ENCODE measurements at regions not wholly inside any gene's neighbourhood (a gene's known extent, or its start where the extent isn't known, plus 50 kb on each side); places are given as distances from the start of the nearest gene placed in this dataset.
"Not testable (repeated sequence)": the region's sequence is repeated elsewhere in the genome, so short reads cannot be mapped to it uniquely, and the experiment has no call there.

GRCh38 chr6:57708061-57708460, 390.6 kb downstream of the PRIM2 start:
- H3K36me3 Mint-ChIP-seq (ENCODE audit: unreplicated experiment); H3K4me1 Mint-ChIP-seq (ENCODE audit: low read depth, unreplicated experiment); H3K9me3 Mint-ChIP-seq (ENCODE audit: unreplicated experiment); H3K4me3 Mint-ChIP-seq (ENCODE audit: unreplicated experiment); H3K27ac Mint-ChIP-seq (ENCODE audit: unreplicated experiment); DNase-seq; H3K27me3 Mint-ChIP-seq (ENCODE audit: unreplicated experiment): not testable (repeated sequence)

DNA sequence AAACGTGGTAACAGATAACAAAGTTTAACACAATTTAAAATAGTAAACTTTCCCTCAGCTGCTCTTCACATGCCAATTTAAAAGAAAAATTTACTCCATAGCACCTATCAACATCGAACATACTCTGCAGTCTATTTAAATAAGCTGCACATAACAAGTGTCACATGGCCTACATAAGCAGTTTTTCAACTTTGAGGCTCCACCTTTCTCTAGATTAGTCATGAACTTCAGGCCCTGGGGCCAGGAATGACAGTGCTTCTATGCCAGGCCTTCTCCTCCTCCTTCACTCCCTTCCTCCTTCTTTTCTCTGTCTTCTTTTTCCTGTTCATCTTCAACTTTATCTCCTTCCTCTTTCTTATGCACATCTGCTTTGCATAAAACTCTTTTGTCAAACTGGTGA, 405.1 kb downstream of the PRIM2 start:
- H3K36me3 Mint-ChIP-seq (ENCODE audit: unreplicated experiment); H3K4me1 Mint-ChIP-seq (ENCODE audit: low read depth, unreplicated experiment); DNase-seq; H3K27ac Mint-ChIP-seq (ENCODE audit: unreplicated experiment); H3K27me3 Mint-ChIP-seq (ENCODE audit: unreplicated experiment); H3K9me3 Mint-ChIP-seq (ENCODE audit: unreplicated experiment); H3K4me3 Mint-ChIP-seq (ENCODE audit: unreplicated experiment): not testable (repeated sequence)

DNA sequence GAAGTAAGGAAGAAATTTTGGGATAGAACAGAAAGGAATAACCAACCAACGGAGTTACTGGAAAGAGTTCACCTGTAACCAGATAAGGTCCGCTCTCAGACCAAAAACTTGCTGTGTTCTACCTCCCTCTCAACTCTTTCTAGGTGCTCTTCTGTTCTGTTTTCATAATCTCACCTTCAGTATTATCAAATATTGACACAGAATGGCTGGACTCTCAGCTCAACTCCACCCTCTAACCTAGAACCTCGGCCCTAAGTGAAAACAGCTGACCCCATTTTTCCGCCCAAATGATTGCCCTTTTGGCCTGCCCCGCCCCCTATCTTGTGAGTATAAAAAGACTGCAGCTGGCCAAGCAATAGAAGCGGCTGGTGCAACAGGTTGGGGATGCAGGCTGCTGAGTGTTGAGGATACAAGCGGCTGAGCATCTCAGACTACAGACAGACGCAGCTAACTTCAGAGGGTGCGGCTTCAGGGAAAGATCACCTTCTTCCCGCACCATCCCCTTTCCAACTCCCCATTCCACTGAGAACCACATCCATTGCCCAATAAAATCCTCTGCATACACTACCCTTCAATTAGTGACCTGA, 406.5 kb downstream of the PRIM2 start:
- peak; percentile 14 for DNase-seq
- H3K4me1 Mint-ChIP-seq (ENCODE audit: low read depth, unreplicated experiment); H3K27me3 Mint-ChIP-seq (ENCODE audit: unreplicated experiment); H3K27ac Mint-ChIP-seq (ENCODE audit: unreplicated experiment); H3K36me3 Mint-ChIP-seq (ENCODE audit: unreplicated experiment); H3K4me3 Mint-ChIP-seq (ENCODE audit: unreplicated experiment); H3K9me3 Mint-ChIP-seq (ENCODE audit: unreplicated experiment): not testable (repeated sequence)

GRCh38 chr6:57729407-57729806, 412.0 kb downstream of the PRIM2 start:
- not testable (repeated sequence) for H3K9me3 Mint-ChIP-seq (ENCODE audit: unreplicated experiment); H3K27me3 Mint-ChIP-seq (ENCODE audit: unreplicated experiment); H3K4me1 Mint-ChIP-seq (ENCODE audit: low read depth, unreplicated experiment); DNase-seq; H3K4me3 Mint-ChIP-seq (ENCODE audit: unreplicated experiment); H3K36me3 Mint-ChIP-seq (ENCODE audit: unreplicated experiment); H3K27ac Mint-ChIP-seq (ENCODE audit: unreplicated experiment)

DNA sequence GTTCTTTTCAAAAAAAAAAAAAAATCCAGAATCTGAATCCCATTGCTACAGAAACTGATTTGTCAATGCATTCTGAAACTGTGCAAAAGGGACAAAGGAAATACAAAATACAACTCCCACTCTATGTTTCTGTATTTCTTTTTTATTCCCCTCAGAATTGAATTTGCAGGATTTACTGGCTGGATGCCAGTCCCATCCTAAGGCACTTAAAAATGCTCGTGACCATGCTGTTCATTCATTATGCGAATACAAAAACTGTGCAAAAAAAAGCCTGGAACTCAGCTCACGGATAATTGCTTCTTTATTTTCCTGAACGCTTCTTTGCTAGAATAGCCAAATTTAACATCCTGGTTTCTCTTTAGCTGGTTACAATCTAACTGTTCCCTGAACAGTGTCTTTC, 413.3 kb downstream of the PRIM2 start:
- H3K27me3 Mint-ChIP-seq (ENCODE audit: unreplicated experiment); H3K9me3 Mint-ChIP-seq (ENCODE audit: unreplicated experiment); H3K36me3 Mint-ChIP-seq (ENCODE audit: unreplicated experiment); H3K27ac Mint-ChIP-seq (ENCODE audit: unreplicated experiment); DNase-seq; H3K4me1 Mint-ChIP-seq (ENCODE audit: low read depth, unreplicated experiment); H3K4me3 Mint-ChIP-seq (ENCODE audit: unreplicated experiment): not testable (repeated sequence)

- not testable (repeated sequence) for H3K9me3 Mint-ChIP-seq (ENCODE audit: unreplicated experiment); H3K4me3 Mint-ChIP-seq (ENCODE audit: unreplicated experiment); H3K4me1 Mint-ChIP-seq (ENCODE audit: low read depth, unreplicated experiment); H3K27ac Mint-ChIP-seq (ENCODE audit: unreplicated experiment); DNase-seq; H3K36me3 Mint-ChIP-seq (ENCODE audit: unreplicated experiment); H3K27me3 Mint-ChIP-seq (ENCODE audit: unreplicated experiment)
Measured at GRCh38 chr6:57747716-57748115, 430.3 kb downstream of the PRIM2 start.

GRCh38 chr6:57759850-57760249, 442.4 kb downstream of the PRIM2 start:
- H3K27me3 Mint-ChIP-seq (ENCODE audit: unreplicated experiment); H3K27ac Mint-ChIP-seq (ENCODE audit: unreplicated experiment); H3K4me3 Mint-ChIP-seq (ENCODE audit: unreplicated experiment); H3K9me3 Mint-ChIP-seq (ENCODE audit: unreplicated experiment); H3K4me1 Mint-ChIP-seq (ENCODE audit: low read depth, unreplicated experiment); DNase-seq; H3K36me3 Mint-ChIP-seq (ENCODE audit: unreplicated experiment): not testable (repeated sequence)

DNA sequence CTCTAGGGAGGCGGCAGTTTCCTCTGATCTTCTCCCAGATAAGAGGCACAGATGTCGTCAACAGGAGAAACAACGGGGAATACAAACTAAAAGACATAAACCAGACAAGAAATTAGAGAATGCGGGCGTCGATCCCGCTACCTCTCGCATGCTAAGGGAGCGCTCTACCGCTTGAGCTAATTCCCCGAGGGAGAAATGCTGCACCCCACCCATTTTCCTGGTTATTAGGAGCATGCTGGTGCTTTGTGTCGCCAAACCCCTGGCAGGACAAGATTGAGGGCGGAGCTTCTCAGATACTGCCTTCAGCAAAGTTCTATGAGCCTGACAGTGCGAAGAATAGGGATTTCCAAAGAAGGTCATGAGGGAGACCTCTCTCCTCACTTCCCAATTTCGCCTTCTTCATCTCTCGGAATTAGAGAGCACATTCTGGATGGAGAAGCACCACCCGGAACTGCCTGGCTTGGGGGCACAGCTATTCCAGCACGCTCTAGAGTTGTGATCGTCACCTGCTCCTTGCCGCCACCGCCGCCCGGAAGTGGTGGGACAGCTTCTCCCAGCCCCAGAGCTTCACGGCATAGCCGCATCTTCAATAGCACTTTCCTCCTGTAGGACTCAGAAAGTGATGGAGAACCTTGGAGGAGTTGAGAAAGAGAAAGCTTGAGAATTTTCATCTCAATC, 475.4 kb downstream of the PRIM2 start:
- not testable (repeated sequence) for DNase-seq; H3K4me1 Mint-ChIP-seq (ENCODE audit: low read depth, unreplicated experiment); H3K9me3 Mint-ChIP-seq (ENCODE audit: unreplicated experiment); H3K27me3 Mint-ChIP-seq (ENCODE audit: unreplicated experiment); H3K27ac Mint-ChIP-seq (ENCODE audit: unreplicated experiment); H3K36me3 Mint-ChIP-seq (ENCODE audit: unreplicated experiment)
- H3K4me3 Mint-ChIP-seq (ENCODE audit: unreplicated experiment): peak overlapping the region; percentile 79

GRCh38 chr6:57793398-57793762, 475.9 kb downstream of the PRIM2 start:
- H3K27me3 Mint-ChIP-seq (ENCODE audit: unreplicated experiment); H3K27ac Mint-ChIP-seq (ENCODE audit: unreplicated experiment); H3K36me3 Mint-ChIP-seq (ENCODE audit: unreplicated experiment); H3K9me3 Mint-ChIP-seq (ENCODE audit: unreplicated experiment); H3K4me1 Mint-ChIP-seq (ENCODE audit: low read depth, unreplicated experiment); DNase-seq: not testable (repeated sequence)
- H3K4me3 Mint-ChIP-seq (ENCODE audit: unreplicated experiment): peak overlapping the region; percentile 79

DNA sequence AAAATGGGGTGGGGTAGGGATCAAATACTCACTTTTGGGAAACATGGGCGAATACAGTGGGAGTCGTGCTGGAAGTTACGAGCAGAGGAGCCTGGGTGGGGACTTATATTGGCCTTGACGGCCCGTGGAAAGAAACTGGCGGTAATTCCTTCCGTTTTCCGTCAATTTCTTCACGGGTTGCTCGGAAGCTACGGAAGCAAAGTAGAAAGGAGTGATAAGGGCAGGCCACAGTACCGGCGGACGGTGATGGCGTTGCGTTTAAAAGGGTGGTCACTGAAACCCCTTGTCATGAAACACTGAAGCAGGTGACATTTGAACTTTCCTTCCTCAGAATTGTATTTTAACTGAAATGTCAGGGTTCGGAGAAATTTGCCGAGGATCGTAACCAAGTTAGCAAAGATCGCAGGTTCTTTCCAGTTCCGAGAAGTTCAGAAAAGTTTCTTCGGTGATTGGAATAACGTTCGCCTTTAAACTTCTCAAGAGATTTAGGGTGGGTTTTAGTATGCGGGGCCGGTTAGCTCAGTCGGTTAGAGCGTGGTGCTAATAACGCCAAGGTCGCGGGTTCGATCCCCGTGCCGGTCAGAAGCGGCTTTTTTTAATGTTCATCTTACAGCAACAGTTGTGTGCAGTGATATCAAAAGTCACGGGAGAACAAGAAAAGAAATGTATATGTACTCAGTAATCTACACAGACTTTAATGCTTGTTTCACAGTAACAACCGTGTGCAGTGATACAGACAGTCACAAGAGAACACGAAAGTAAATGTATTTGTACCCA, 482.5 kb downstream of the PRIM2 start:
- H3K27ac Mint-ChIP-seq (ENCODE audit: unreplicated experiment): peak overlapping the region; percentile 62
- H3K36me3 Mint-ChIP-seq (ENCODE audit: unreplicated experiment); H3K4me1 Mint-ChIP-seq (ENCODE audit: low read depth, unreplicated experiment); DNase-seq; H3K9me3 Mint-ChIP-seq (ENCODE audit: unreplicated experiment): not testable (repeated sequence)
- peak overlapping the region; percentile 78 for H3K4me3 Mint-ChIP-seq (ENCODE audit: unreplicated experiment)
- peaks cover 14% of the 10 kb centered on the region for H3K27me3 Mint-ChIP-seq (ENCODE audit: unreplicated experiment)

DNA sequence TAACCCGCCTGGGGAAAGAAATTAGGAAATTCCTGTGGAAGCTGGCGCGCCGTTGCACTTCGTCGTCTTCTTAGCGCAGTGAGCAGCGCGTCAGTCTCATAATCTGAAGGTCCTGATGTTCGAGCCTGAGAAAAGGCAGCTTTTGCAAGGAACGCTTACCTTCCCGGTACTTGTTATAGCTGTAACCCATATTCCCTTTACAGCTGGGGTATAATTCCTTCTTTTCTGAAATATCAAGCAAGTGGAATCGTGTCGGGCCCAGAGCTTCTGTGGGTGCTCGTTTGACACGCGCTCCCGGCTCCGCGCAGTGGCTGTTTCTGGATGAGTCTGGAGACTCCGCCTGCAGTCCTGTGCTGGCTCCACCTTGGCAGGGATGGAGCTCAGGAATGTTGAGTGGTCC, 491.2 kb downstream of the PRIM2 start:
- not testable (repeated sequence) for H3K4me1 Mint-ChIP-seq (ENCODE audit: low read depth, unreplicated experiment); H3K27ac Mint-ChIP-seq (ENCODE audit: unreplicated experiment); DNase-seq; H3K36me3 Mint-ChIP-seq (ENCODE audit: unreplicated experiment); H3K9me3 Mint-ChIP-seq (ENCODE audit: unreplicated experiment)
- peak overlapping the region; percentile 74 for H3K4me3 Mint-ChIP-seq (ENCODE audit: unreplicated experiment)
- peaks cover 14% of the 10 kb centered on the region for H3K27me3 Mint-ChIP-seq (ENCODE audit: unreplicated experiment)

DNA sequence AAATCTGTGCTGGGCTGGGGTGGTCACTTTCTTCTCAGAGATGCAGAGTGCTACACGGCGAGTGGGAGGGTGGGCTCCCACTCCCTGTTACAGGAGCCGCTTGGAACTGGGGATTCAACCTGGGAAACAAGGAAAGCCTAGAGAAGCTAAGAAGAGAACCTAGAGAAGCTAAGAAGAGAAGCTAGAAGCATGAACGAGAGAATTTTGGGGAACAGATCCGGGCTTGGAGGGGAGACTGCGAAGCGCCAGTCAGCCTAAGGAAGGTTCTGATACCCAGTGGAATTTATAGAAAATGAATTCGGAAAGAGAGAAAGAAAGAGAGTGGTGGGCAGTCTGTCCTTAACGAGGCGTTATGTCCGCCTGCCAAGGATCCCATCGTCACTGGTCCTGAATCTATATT, 492.0 kb downstream of the PRIM2 start:
- H3K9me3 Mint-ChIP-seq (ENCODE audit: unreplicated experiment); DNase-seq; H3K27ac Mint-ChIP-seq (ENCODE audit: unreplicated experiment); H3K4me3 Mint-ChIP-seq (ENCODE audit: unreplicated experiment); H3K4me1 Mint-ChIP-seq (ENCODE audit: low read depth, unreplicated experiment); H3K36me3 Mint-ChIP-seq (ENCODE audit: unreplicated experiment): not testable (repeated sequence)
- H3K27me3 Mint-ChIP-seq (ENCODE audit: unreplicated experiment): peaks cover 14% of the 10 kb centered on the region

Data from glutamatergic neuron (in vitro differentiated cells).